ENCODE measurements at regions not wholly inside any gene's neighbourhood (a gene's known extent, or its start where the extent isn't known, plus 50 kb on each side); places are given as distances from the start of the nearest gene placed in this dataset.

GRCh38 chr6:23339268-23339667 lies 769.9 kb downstream of the HDGFL1 start:
- H2AFZ ChIP-seq = no peak overlapping the region

GRCh38 chr6:23340271-23340670 lies 770.9 kb downstream of the HDGFL1 start:
- Histone ChIP-seq H3K4me3 (no peak overlapping the region), H3K9me2 (replicated peaks; ENCODE audit: insufficient read depth) (no peaks in the 10 kb centered on the region), H4K20me1 (ENCODE audit: insufficient read depth, poor library complexity, severe bottlenecking) (no peaks in the 10 kb centered on the region), H3K36me3 (replicated peaks; ENCODE audit: insufficient read depth, low read depth) (no peaks in the 10 kb centered on the region), H3K27ac (peak overlapping the region; percentile 85), H2AFZ (no peak overlapping the region), H3K27me3 (no peaks in the 10 kb centered on the region), H3K4me2 (no peak overlapping the region), H3K79me2 (no peaks in the 10 kb centered on the region), H3K9me3 (ENCODE audit: low read depth) (no peaks in the 10 kb centered on the region), H3K4me1 (ENCODE audit: insufficient read depth) (peaks cover 10% of the 10 kb centered on the region)
- DNase-seq (ENCODE audit: low spot score) = no peak
- TF ChIP-seq CTCF (IDR thresholded peaks at IDR 0.05; ENCODE audit: poor library complexity) (no peak), EZH2 (IDR thresholded peaks at IDR 0.05; ENCODE audit: borderline replicate concordance) (no peak), EZH2phosphoT487 (IDR thresholded peaks at IDR 0.05; ENCODE audit: low read depth, severe bottlenecking, unreplicated experiment) (no peak)
- 71% methylated on average over 3 of the region's 3 CpGs for WGBS (ENCODE audit: low lambda C conversion rate, missing lambda C conversion rate)

More at GRCh38 chr6:23339268-23339667, 769.9 kb downstream of the HDGFL1 start:
- Histone ChIP-seq H3K4me2 (peak overlapping the region; percentile 31), H3K9me3 (ENCODE audit: low read depth) (no peaks in the 10 kb centered on the region), H3K27ac (peak overlapping the region; percentile 85), H3K9me2 (replicated peaks; ENCODE audit: insufficient read depth) (no peaks in the 10 kb centered on the region), H3K27me3 (no peaks in the 10 kb centered on the region), H3K36me3 (replicated peaks; ENCODE audit: insufficient read depth, low read depth) (no peaks in the 10 kb centered on the region), H3K79me2 (no peaks in the 10 kb centered on the region), H4K20me1 (ENCODE audit: insufficient read depth, poor library complexity, severe bottlenecking) (no peaks in the 10 kb centered on the region), H3K4me3 (no peak overlapping the region), H3K4me1 (ENCODE audit: insufficient read depth) (peaks cover 10% of the 10 kb centered on the region)
- WGBS (ENCODE audit: low lambda C conversion rate, missing lambda C conversion rate) = 67% methylated on average over 3 of the region's 3 CpGs
- TF ChIP-seq EZH2 (IDR thresholded peaks at IDR 0.05; ENCODE audit: borderline replicate concordance) = no peak
- peak; percentile 63 for DNase-seq (ENCODE audit: low spot score)

GRCh38 chr6:23343610-23344306 lies 774.4 kb downstream of the HDGFL1 start:
- 63% methylated on average over 5 of the region's 5 CpGs for WGBS (ENCODE audit: low lambda C conversion rate, missing lambda C conversion rate)
- no peak for TF ChIP-seq EZH2phosphoT487 (IDR thresholded peaks at IDR 0.05; ENCODE audit: low read depth, severe bottlenecking, unreplicated experiment)
- no peak for TF ChIP-seq CTCF (IDR thresholded peaks at IDR 0.05; ENCODE audit: poor library complexity)
- no peak for TF ChIP-seq EZH2 (IDR thresholded peaks at IDR 0.05; ENCODE audit: borderline replicate concordance)
- no peaks in the 10 kb centered on the region for H3K27me3 ChIP-seq
- H3K9me3 ChIP-seq (ENCODE audit: low read depth) = no peaks in the 10 kb centered on the region
- no peaks in the 10 kb centered on the region for H4K20me1 ChIP-seq (ENCODE audit: insufficient read depth, poor library complexity, severe bottlenecking)
- H3K4me3 ChIP-seq = no peak overlapping the region
- no peaks in the 10 kb centered on the region for H3K79me2 ChIP-seq
- H3K9me2 ChIP-seq (replicated peaks; ENCODE audit: insufficient read depth) = no peaks in the 10 kb centered on the region
- H3K36me3 ChIP-seq (replicated peaks; ENCODE audit: insufficient read depth, low read depth) = no peaks in the 10 kb centered on the region
- H3K27ac ChIP-seq = no peak overlapping the region
- no peak overlapping the region for H3K4me2 ChIP-seq
- H3K4me1 ChIP-seq (ENCODE audit: insufficient read depth) = peaks cover 10% of the 10 kb centered on the region
- no peak overlapping the region for H2AFZ ChIP-seq
- no peak for DNase-seq (ENCODE audit: low spot score)

- no peaks in the 10 kb centered on the region for H3K36me3 ChIP-seq (replicated peaks; ENCODE audit: insufficient read depth, low read depth)
- no peaks in the 10 kb centered on the region for H3K79me2 ChIP-seq
- TF ChIP-seq EZH2phosphoT487 (IDR thresholded peaks at IDR 0.05; ENCODE audit: low read depth, severe bottlenecking, unreplicated experiment) (no peak), EZH2 (IDR thresholded peaks at IDR 0.05; ENCODE audit: borderline replicate concordance) (no peak), CTCF (IDR thresholded peaks at IDR 0.05; ENCODE audit: poor library complexity) (no peak)
- no peak overlapping the region for H3K27ac ChIP-seq
- H3K27me3 ChIP-seq = no peaks in the 10 kb centered on the region
- H3K9me2 ChIP-seq (replicated peaks; ENCODE audit: insufficient read depth) = no peaks in the 10 kb centered on the region
- no peaks in the 10 kb centered on the region for H3K9me3 ChIP-seq (ENCODE audit: low read depth)
- no peaks in the 10 kb centered on the region for H3K4me1 ChIP-seq (ENCODE audit: insufficient read depth)
- H4K20me1 ChIP-seq (ENCODE audit: insufficient read depth, poor library complexity, severe bottlenecking) = no peaks in the 10 kb centered on the region
- no peak for DNase-seq (ENCODE audit: low spot score)
- H2AFZ ChIP-seq = no peak overlapping the region
- H3K4me2 ChIP-seq = no peak overlapping the region
- 77% methylated on average over 3 of the region's 3 CpGs for WGBS (ENCODE audit: low lambda C conversion rate, missing lambda C conversion rate)
- H3K4me3 ChIP-seq = no peak overlapping the region
Observed at GRCh38 chr6:23348185-23348584, 777.8 kb upstream of the NRSN1 start.
